ENCODE measurements at regions not wholly inside any gene's neighbourhood (a gene's known extent, or its start where the extent isn't known, plus 50 kb on each side); places are given as distances from the start of the nearest gene placed in this dataset.
"Not testable (repeated sequence)": the region's sequence is repeated elsewhere in the genome, so short reads cannot be mapped to it uniquely, and the experiment has no call there.

- H3K4me3 ChIP-seq (ENCODE audit: low read depth in 1 of 2, low read length in 1 of 2): no peak overlapping the region
- peak overlapping the region; percentile 11 for H3K27ac ChIP-seq
- H3K9me3 ChIP-seq: no peaks in the 10 kb centered on the region
- H3K4me1 ChIP-seq (ENCODE audit: control insufficient read depth in 1 of 2, insufficient read depth in 1 of 2, low read depth in 1 of 2, low read length in 1 of 2): peaks cover 0 to 6% of the 10 kb centered on the region in 2 experiments
- TF ChIP-seq, protein P1, sequence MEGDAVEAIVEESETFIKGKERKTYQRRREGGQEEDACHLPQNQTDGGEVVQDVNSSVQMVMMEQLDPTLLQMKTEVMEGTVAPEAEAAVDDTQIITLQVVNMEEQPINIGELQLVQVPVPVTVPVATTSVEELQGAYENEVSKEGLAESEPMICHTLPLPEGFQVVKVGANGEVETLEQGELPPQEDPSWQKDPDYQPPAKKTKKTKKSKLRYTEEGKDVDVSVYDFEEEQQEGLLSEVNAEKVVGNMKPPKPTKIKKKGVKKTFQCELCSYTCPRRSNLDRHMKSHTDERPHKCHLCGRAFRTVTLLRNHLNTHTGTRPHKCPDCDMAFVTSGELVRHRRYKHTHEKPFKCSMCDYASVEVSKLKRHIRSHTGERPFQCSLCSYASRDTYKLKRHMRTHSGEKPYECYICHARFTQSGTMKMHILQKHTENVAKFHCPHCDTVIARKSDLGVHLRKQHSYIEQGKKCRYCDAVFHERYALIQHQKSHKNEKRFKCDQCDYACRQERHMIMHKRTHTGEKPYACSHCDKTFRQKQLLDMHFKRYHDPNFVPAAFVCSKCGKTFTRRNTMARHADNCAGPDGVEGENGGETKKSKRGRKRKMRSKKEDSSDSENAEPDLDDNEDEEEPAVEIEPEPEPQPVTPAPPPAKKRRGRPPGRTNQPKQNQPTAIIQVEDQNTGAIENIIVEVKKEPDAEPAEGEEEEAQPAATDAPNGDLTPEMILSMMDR (IDR thresholded peaks at IDR 0.05): no peak
- no peaks in the 10 kb centered on the region for H3K27me3 ChIP-seq
- H3K36me3 ChIP-seq: no peaks in the 10 kb centered on the region
These were observed 61.5 kb upstream of the JAK1 start for GRCh38 chr1:65027666-65028358.

DNA sequence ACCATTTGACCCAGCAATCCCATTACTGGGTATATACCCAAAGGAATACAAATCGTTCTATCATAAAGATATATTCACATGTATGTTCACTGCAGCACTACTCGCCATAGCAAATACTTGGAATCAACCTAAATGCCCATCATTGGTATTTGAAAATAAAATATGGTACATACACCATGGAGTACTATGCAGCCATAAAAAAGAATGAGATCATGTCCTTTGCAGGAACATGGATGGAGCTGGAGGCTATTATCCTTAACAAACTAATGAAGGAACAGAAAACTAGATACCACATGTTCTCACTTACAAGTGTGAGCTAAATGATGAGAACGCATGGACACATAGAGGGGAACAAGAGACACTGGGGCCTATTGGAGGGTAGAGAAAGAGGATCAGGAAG lies 63.1 kb upstream of the JAK1 start:
- H3K4me3 ChIP-seq (ENCODE audit: low read depth in 1 of 2, low read length in 1 of 2); H3K9me3 ChIP-seq; H3K36me3 ChIP-seq; H3K27ac ChIP-seq; H3K4me1 ChIP-seq (ENCODE audit: control insufficient read depth in 1 of 2, insufficient read depth in 1 of 2, low read depth in 1 of 2, low read length in 1 of 2); H3K27me3 ChIP-seq: not testable (repeated sequence)

DNA sequence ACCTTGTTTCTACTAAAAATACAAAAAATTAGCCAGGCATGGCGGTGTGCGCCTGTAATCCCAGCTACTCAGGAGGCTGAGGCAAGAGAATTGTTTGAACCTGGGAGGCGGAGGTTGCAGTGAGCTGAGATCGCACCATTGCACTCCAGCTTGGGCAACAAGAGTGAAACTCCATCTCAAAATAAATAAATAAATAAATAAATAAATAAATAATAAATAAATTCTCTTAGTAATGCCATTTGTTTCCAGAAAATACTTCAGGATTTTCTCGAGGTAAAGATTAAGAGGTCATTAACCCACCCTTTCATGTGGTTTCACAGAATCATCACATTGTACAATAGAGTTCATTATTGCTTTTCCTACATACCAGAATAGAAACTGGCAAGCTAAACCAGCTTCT lies 68.5 kb upstream of the JAK1 start:
- H3K27ac ChIP-seq; H3K27me3 ChIP-seq; H3K9me3 ChIP-seq; H3K4me1 ChIP-seq (ENCODE audit: control insufficient read depth in 1 of 2, insufficient read depth in 1 of 2, low read depth in 1 of 2, low read length in 1 of 2); H3K4me3 ChIP-seq (ENCODE audit: low read depth in 1 of 2, low read length in 1 of 2): not testable (repeated sequence)
- peaks cover 17% of the 10 kb centered on the region for H3K36me3 ChIP-seq

DNA sequence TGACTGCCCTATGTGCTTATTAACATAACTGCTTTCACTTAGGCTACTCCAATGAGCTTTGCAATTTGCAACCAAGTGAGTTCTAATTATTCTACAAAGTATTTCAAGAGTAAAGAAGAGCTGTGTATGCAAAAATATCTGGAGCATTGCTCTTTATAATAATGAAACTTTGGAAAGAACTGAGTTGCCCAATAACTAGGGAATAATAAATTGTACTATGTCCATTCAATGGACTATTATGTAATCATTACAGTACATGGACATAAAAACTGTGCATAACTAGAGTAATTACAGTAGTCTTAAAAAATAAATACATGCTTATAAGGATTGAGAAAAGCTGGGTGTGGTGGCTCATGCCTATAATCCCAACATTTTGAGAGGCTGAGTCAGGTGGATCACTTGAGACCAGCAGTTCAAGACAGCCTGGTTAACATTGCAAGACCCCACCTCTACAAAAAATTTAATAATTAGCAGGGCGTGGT lies 70.3 kb upstream of the JAK1 start:
- H3K36me3 ChIP-seq: peaks cover 22% of the 10 kb centered on the region
- no peak overlapping the region for H3K4me3 ChIP-seq (ENCODE audit: low read depth in 1 of 2, low read length in 1 of 2)
- TF ChIP-seq, protein P1 (IDR thresholded peaks at IDR 0.05): no peak
- no peak overlapping the region for H3K27ac ChIP-seq
- peaks cover 0 to 8% of the 10 kb centered on the region in 2 experiments for H3K4me1 ChIP-seq (ENCODE audit: control insufficient read depth in 1 of 2, insufficient read depth in 1 of 2, low read depth in 1 of 2, low read length in 1 of 2)
- no peaks in the 10 kb centered on the region for H3K27me3 ChIP-seq
- no peaks in the 10 kb centered on the region for H3K9me3 ChIP-seq

- TF ChIP-seq, protein P1 (IDR thresholded peaks at IDR 0.05): no peak
- no peaks in the 10 kb centered on the region for H3K9me3 ChIP-seq
- no peaks in the 10 kb centered on the region for H3K27me3 ChIP-seq
- H3K27ac ChIP-seq: no peak overlapping the region
- no peak overlapping the region for H3K4me3 ChIP-seq (ENCODE audit: low read depth in 1 of 2, low read length in 1 of 2)
- peaks cover 29% of the 10 kb centered on the region for H3K36me3 ChIP-seq
- H3K4me1 ChIP-seq (ENCODE audit: control insufficient read depth in 1 of 2, insufficient read depth in 1 of 2, low read depth in 1 of 2, low read length in 1 of 2): peaks cover 0 to 8% of the 10 kb centered on the region in 2 experiments
These were observed 72.7 kb upstream of the JAK1 start for GRCh38 chr1:65039066-65039465.

DNA sequence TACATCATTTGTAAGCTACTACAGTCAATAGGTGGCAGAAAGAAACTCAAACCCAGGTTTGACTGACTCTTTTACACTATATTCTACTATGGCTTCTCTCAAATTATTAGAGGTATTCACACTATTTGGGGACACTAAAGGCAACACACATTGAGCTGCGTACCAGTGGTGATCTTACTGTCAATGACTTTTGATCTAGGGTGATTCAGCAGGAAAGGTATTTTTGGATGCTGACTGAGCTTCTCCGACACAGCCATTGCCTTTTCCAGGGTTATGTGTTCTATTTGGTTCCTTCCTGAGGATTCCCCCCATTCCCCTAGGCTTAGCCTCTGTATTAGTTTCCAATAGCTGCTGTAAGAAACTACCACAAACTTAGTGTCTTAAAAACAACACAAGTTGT lies 73.2 kb upstream of the JAK1 start:
- H3K36me3 ChIP-seq: peaks cover 34% of the 10 kb centered on the region
- H3K27ac ChIP-seq: no peak overlapping the region
- TF ChIP-seq, protein P1 (IDR thresholded peaks at IDR 0.05): no peak
- no peak overlapping the region for H3K4me3 ChIP-seq (ENCODE audit: low read depth in 1 of 2, low read length in 1 of 2)
- no peaks in the 10 kb centered on the region for H3K9me3 ChIP-seq
- H3K27me3 ChIP-seq: no peaks in the 10 kb centered on the region
- H3K4me1 ChIP-seq (ENCODE audit: control insufficient read depth in 1 of 2, insufficient read depth in 1 of 2, low read depth in 1 of 2, low read length in 1 of 2): peaks cover 0 to 11% of the 10 kb centered on the region in 2 experiments
